WTC11 (cell line): ENCODE measurements at regions not wholly inside any gene's neighbourhood (a gene's known extent, or its start where the extent isn't known, plus 50 kb on each side); places are given as distances from the start of the nearest gene placed in this dataset.

Experiments
- E2F5 ChIP-seq: sonication (generic); formaldehyde crosslinking; IDR thresholded peaks from 2 replicates; pipeline ENCODE4 v1.8.1; 2022; ENCODE audit warnings: mild to moderate bottlenecking, moderate library complexity, missing genetic modification reagents
- TCF7 ChIP-seq: sonication (generic); formaldehyde crosslinking; IDR thresholded peaks from 2 replicates; pipeline ENCODE4 v1.8.0; 2022; ENCODE audit warnings: mild to moderate bottlenecking, low read depth, missing genetic modification reagents, moderate library complexity

DNA sequence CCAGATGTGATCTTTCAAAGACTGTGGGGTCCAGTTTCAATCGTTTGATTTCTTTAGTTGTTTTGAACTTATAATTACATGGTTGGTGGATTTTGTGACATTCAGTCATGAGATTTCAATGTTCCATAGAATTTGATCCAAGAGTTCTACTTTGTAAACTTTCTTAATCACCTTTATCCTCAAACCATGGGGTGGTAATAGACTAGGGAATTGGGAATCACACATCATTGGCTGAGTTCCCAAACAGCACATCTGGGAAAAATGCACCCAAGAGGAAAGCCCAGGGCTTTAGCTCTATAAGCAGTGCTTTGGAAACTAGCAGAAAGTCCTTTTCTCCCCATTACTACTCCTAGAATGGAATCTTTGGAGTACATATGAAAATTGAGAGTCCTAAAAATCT lies 177.6 kb downstream of the NNT start:
- TF ChIP-seq TCF7 (CRISPR knock-in tag) = no peak
- TF ChIP-seq E2F5 (CRISPR knock-in tag) = no peak
